NOMO-1 treated with dmso at 0.1 percent for 144 hours (cell line): ENCODE measurements at regions not wholly inside any gene's neighbourhood (a gene's known extent, or its start where the extent isn't known, plus 50 kb on each side); places are given as distances from the start of the nearest gene placed in this dataset.

Source experiments
- DNase-seq: peaks from one replicate; lab custom pipeline; 2025; ENCODE audit not compliant: unreplicated experiment; lab: John Stamatoyannopoulos, UW

GRCh38 chr10:71065659-71066058 lies 146.7 kb upstream of the UNC5B start:
- DNase-seq = no peak

GRCh38 chr10:71066600-71066999 lies 145.8 kb upstream of the UNC5B start:
- DNase-seq = no peak

GRCh38 chr10:71067098-71067740 lies 145.2 kb upstream of the UNC5B start:
- no peak for DNase-seq

GRCh38 chr10:71068861-71069271 lies 143.5 kb upstream of the UNC5B start:
- DNase-seq = no peak

GRCh38 chr10:71069909-71070666 lies 142.3 kb upstream of the UNC5B start:
- no peak for DNase-seq

GRCh38 chr10:71070741-71071140 lies 141.6 kb upstream of the UNC5B start:
- DNase-seq = no peak

GRCh38 chr10:71072131-71072822 lies 140.1 kb upstream of the UNC5B start:
- DNase-seq = no peak

- DNase-seq = no peak
Measured at GRCh38 chr10:71072823-71073210, 139.6 kb upstream of the UNC5B start.

GRCh38 chr10:71073451-71074175 lies 138.8 kb upstream of the UNC5B start:
- no peak for DNase-seq

- no peak for DNase-seq
Measured at GRCh38 chr10:71074176-71074755, 138.1 kb upstream of the UNC5B start.

GRCh38 chr10:71075086-71075758 lies 137.1 kb upstream of the UNC5B start:
- DNase-seq = no peak

GRCh38 chr10:71075759-71076472 lies 136.5 kb upstream of the UNC5B start:
- no peak for DNase-seq

GRCh38 chr10:71076473-71077142 lies 135.8 kb upstream of the UNC5B start:
- DNase-seq = no peak

- no peak for DNase-seq
Measured at GRCh38 chr10:71077143-71077581, 135.2 kb upstream of the UNC5B start.

- DNase-seq = no peak
Measured at GRCh38 chr10:71077796-71078453, 134.4 kb upstream of the UNC5B start.

- DNase-seq = no peak
Measured at GRCh38 chr10:71078454-71079145, 133.8 kb upstream of the UNC5B start.

GRCh38 chr10:71079761-71080380 lies 132.5 kb upstream of the UNC5B start:
- no peak for DNase-seq
